Panc1 (cell line): ENCODE measurements at regions not wholly inside any gene's neighbourhood (a gene's known extent, or its start where the extent isn't known, plus 50 kb on each side); places are given as distances from the start of the nearest gene placed in this dataset.

ENCODE experiments used
- CTCF ChIP-seq: fragments of 450-650 bp; IDR thresholded peaks from 2 replicates; pipeline ENCODE4 v1.5.1; 2017; ENCODE audit warnings: mild to moderate bottlenecking
- TCF7L2 ChIP-seq: IDR thresholded peaks from 2 replicates; pipeline ENCODE4 v1.6.1; 2011; ENCODE audit warnings: mild to moderate bottlenecking, low read depth, low read length, inconsistent platforms

- TF ChIP-seq CTCF (no peak), TCF7L2 (no peak)
These were observed 129.3 kb downstream of the RDH14 start for GRCh38 chr2:18430996-18431748.
